ENCODE measurements at regions not wholly inside any gene's neighbourhood (a gene's known extent, or its start where the extent isn't known, plus 50 kb on each side); places are given as distances from the start of the nearest gene placed in this dataset.

DNA sequence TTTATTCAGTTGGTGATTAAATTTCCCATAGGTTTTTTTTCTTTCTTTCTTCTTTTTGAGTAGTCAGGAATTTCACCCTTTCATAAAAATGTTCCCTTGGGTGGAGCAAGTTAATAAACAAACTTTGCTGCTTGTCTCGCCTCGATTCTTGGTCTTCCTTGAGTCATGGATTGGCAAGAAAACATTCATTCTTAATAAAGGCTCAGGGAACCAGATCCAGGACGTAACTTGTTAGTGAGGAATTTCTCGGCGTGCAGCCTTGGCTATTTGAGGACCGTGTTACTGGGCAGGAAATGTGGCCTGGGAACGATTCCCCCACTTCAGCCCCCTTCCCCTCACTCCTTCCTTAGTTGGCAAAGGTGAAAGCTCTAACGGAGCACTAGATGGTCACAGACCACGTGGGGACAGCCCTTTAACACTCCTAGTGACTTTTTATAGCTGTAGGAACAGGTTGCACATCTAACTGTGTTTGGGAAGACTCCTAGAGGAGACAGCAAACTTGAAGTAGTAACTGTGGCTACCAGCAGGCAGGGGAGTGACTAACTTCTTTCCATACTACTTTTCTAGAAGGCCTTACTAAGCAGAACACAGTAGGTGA, 106.8 kb downstream of the UCHL1 start:
- no peak for TF ChIP-seq CTCF (IDR thresholded peaks at IDR 0.05)
- TF ChIP-seq EZH2 (IDR thresholded peaks at IDR 0.05; ENCODE audit: borderline replicate concordance, insufficient read depth, low read depth, low read length, poor library complexity, severe bottlenecking), result no peak

Measured in B cell (primary cell).